SH-SY5Y (cell line): ENCODE measurements at regions not wholly inside any gene's neighbourhood (a gene's known extent, or its start where the extent isn't known, plus 50 kb on each side); places are given as distances from the start of the nearest gene placed in this dataset.

Source experiments
- GATA2 ChIP-seq: IDR thresholded peaks from 2 replicates; pipeline ENCODE4 v1.6.1; 2011; ENCODE audit warnings: mild to moderate bottlenecking, low read depth, low read length
- GATA3 ChIP-seq: IDR thresholded peaks from 2 replicates; pipeline ENCODE4 v1.6.1; 2011; ENCODE audit warnings: low read depth, mild to moderate bottlenecking, low read length, moderate library complexity

GRCh38 chr16:63416712-63417111, 1380.5 kb upstream of the CDH8 start:
- TF ChIP-seq GATA3 = no peak
- no peak for TF ChIP-seq GATA2
